Stimulated activated CD4-positive, alpha-beta T cell treated with anti-CD3 and anti-CD28 coated beads, Interleukin-2, amount 100 ng/mL, for 48 hours (primary cell): ENCODE measurements at regions not wholly inside any gene's neighbourhood (a gene's known extent, or its start where the extent isn't known, plus 50 kb on each side); places are given as distances from the start of the nearest gene placed in this dataset.
A peak's percentile ranks its signal among the peaks of the same experiment; 100 is the strongest.

Source experiments
- DNase-seq, 2 donors: peaks; one replicate each; pipeline ENCODE4 v3.0.0-alpha.2; 2020

DNA sequence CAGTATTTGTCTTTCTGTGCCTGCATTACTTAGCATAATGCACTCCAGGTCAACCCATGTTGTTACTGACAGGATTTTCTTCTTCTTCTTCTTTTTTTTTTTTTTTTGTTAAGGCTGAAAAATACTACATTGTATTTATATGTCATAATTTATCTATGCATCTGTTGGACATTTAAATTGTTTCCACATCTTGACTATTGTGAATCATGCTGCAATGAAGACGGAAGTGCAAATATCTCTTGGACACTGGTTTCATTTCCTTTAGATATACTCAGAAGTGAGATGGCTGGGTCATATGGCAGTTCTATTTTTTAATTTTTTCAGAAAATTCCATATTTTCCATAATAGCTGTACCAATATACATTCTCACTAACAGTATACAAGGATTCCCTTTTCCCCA lies 272.7 kb upstream of the PMFBP1 start:
- DNase-seq = no peak

GRCh38 chr16:72443809-72444208 lies 271.9 kb upstream of the PMFBP1 start:
- no peak for DNase-seq

- DNase-seq = no peak
Measured at GRCh38 chr16:72442385-72443158, 270.6 kb upstream of the PMFBP1 start.

- no peak for DNase-seq
Measured at GRCh38 chr16:72437891-72438290, 265.9 kb upstream of the PMFBP1 start.

DNA sequence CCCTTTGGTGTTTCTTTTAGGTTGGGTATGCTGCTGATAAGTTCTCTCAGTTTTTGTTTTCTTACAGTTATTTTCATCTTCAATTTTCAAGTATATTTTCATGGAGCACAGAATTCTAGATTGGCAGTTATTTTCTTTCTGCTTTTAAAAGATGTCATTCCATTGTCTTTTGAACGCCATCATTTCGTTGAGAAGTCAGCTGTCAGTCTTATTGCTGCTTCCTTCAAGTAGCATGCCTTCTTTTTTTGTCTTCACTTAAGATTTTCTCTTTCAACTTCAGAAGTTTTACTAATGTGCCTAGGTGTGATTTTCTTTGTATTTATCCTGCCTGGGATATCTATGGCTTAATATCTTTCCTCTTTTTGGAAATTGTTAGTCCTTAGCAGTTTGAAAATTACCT lies 262.2 kb upstream of the PMFBP1 start:
- no peak for DNase-seq

DNA sequence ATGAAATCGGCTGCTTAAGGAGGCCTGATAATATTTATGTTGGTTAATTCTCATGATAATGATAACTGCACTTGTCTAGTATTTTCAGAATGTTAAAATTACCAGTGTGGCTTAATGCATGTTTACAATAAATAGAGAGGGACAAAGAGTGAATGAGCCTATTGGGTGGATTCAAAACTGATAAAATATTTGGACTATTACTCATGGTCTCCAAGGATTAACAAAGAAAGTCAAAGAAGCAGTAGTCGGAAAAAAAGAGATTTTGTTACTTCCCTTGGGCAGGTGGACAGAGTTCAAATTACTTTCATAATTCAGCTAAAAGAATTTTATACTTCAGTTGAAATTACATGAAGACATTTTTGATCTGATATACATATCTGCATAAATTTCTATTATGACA lies 258.2 kb upstream of the PMFBP1 start:
- DNase-seq = no peak

DNA sequence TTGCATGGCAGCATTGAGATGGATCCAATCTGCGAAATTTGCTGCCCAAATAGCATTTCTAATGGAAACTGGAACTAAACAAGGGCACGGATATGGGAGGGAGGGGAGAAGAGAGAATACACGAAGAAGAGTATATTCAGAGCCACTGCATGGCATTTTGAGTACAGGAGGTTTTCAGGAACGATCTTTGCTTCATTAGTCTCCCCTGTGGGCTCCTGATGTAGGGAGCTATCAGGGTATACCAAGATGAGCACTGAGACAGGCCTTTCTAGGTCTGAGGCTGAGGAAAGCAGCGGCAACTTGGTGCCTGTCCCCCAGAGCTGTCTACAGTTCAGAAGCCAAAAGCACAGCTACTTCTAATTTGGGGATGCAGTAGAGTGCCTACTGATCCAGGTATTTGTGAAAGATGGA lies 257.7 kb upstream of the PMFBP1 start:
- DNase-seq = no peak

GRCh38 chr16:72428681-72429376 lies 256.9 kb upstream of the PMFBP1 start:
- DNase-seq = no peak

DNA sequence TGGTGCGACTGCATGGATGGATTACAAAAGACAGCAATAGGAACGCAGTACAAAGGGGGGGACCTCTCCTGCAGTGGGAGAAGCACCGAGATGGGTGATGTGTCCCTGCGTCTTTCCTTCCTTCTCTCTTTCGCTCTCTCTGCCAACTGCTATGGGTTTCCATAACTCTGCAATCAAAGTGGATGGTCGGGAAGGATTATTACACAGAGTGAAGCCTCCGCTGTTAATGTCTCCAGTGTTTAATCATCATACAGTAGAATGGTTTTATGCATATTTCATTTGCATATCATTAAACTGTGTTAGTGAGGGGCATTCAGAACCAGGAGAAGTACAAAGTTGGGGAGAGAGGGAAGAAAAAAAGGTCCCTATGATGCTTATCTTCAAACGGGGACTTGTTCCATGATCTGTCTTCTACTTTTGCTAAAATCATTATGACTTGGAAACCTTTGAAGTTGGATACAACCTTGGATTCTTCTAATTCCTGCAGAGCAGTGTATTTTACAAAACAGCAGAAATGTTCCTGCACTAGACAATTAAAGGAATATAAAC lies 255.9 kb upstream of the PMFBP1 start:
- no peak for DNase-seq

DNA sequence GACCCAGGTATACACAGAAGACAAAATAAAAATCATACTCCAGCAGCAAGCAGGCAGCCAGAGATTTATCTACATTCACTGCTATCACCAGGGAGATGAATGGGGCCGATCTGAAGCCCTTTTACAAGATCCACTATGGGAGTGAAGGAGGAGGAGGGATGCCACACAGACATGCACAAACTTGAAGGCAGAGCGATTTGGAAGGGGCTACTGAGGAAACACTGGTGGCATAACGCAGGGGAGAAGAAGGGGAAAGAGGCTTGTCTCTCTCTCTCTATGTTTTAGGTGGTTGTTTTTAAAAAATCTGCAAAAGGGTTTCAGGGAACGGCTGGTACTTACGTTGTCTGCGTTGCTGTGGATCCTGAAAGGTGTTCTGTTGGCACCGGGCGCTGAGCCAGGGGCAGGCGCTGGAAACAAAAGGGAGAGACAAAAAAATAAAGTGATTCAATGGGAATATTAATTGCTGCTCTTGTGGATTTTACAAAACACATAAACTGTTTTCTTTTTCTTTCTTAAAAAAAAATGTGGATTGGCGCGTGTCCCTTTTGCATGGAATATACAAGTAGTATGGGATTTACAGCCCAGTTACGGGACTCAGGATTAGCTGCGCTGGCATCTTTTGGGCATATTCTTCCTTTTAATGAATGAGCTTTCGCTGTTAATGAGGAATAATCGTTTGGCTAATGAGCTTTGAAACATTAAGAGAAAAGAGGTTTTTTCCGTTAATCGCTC lies 255.3 kb upstream of the PMFBP1 start:
- no peak for DNase-seq

GRCh38 chr16:72426386-72426785 lies 254.4 kb upstream of the PMFBP1 start:
- no peak for DNase-seq

GRCh38 chr16:72425571-72426341 lies 253.8 kb upstream of the PMFBP1 start:
- no peak for DNase-seq

DNA sequence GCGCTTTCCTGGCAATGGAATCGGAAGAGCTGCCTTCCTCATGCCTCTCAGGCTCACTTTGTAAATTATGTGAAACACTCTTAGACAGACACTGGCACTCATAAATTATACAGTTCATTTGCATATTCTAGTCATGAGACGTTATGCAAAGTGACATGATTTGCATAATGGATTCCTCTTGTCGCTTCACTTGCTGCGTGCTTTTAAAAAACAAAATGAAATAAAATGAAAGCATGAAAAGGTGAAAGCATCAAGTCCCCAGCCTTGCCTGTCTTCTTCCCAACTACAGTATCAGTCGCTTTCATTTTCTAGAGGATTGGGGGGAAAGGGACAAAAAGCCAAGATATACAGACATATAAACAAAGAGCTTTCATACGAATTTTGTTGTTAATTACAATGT lies 252.8 kb upstream of the PMFBP1 start:
- DNase-seq = no peak

- no peak for DNase-seq
Measured at GRCh38 chr16:72422308-72422897, 250.4 kb upstream of the PMFBP1 start.

- DNase-seq = no peak
Measured at GRCh38 chr16:72419638-72420037, 247.7 kb upstream of the PMFBP1 start.

GRCh38 chr16:72415379-72415778 lies 243.4 kb upstream of the PMFBP1 start:
- DNase-seq = no peak

GRCh38 chr16:72410492-72410891 lies 238.5 kb upstream of the PMFBP1 start:
- DNase-seq = no peak

DNA sequence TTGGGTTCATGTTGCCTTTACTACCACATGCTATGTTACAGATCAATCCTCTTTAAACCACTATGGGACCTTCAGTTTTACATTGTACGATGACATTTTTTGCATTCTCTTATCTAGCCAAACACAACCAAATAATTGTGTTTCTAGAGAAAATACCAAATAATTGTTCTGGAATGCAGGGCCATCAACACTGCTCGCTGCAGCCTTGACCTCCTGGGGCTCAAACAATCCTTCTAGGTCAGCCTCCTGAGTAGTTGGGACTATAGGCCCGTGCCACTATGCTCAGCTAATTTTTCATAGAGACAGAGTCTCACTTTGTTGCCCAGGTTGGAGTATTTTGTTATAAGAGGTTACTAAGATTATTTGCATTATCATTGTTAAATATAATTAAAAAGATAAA lies 237.5 kb upstream of the PMFBP1 start:
- DNase-seq = no peak

DNA sequence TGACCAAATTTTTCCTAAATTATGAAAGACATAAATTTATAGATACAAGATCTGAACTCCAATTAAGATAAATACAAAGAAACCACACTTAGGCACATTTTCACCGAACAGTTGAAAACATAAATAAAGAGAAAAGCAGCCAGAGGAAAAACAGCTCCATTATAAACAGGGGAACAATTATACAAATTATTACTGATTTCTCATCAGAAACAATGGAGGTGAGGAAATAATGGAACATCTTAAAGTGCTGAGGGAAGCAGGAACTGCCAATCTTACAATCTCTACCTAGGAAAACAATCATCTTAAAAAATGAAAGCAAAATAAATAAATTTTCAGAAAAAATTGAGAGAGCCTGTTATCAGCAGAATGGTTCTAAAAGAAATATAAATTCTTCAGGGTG lies 234.4 kb upstream of the PMFBP1 start:
- no peak for DNase-seq

GRCh38 chr16:72404299-72404698 lies 232.3 kb upstream of the PMFBP1 start:
- DNase-seq = no peak

- DNase-seq = no peak
Measured at GRCh38 chr16:72401084-72401361, 229.1 kb upstream of the PMFBP1 start.

GRCh38 chr16:72400257-72401083 lies 228.5 kb upstream of the PMFBP1 start:
- DNase-seq = peak; percentile 14 to 32
